ENCODE measurements at regions not wholly inside any gene's neighbourhood (a gene's known extent, or its start where the extent isn't known, plus 50 kb on each side); places are given as distances from the start of the nearest gene placed in this dataset.
A peak's percentile ranks its signal among the peaks of the same experiment; 100 is the strongest.

- H3K36me3 ChIP-seq = no peaks in the 10 kb centered on the region
- DNase-seq = no peak
- no peak overlapping the region for H3K4me3 ChIP-seq (ENCODE audit: low read depth, low read length)
- TF ChIP-seq, protein P1, sequence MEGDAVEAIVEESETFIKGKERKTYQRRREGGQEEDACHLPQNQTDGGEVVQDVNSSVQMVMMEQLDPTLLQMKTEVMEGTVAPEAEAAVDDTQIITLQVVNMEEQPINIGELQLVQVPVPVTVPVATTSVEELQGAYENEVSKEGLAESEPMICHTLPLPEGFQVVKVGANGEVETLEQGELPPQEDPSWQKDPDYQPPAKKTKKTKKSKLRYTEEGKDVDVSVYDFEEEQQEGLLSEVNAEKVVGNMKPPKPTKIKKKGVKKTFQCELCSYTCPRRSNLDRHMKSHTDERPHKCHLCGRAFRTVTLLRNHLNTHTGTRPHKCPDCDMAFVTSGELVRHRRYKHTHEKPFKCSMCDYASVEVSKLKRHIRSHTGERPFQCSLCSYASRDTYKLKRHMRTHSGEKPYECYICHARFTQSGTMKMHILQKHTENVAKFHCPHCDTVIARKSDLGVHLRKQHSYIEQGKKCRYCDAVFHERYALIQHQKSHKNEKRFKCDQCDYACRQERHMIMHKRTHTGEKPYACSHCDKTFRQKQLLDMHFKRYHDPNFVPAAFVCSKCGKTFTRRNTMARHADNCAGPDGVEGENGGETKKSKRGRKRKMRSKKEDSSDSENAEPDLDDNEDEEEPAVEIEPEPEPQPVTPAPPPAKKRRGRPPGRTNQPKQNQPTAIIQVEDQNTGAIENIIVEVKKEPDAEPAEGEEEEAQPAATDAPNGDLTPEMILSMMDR (IDR thresholded peaks at IDR 0.05; ENCODE audit: low read depth, low read length) = no peak
- no peaks in the 10 kb centered on the region for H3K27me3 ChIP-seq (ENCODE audit: insufficient read depth, low read depth, severe bottlenecking)
- no peaks in the 10 kb centered on the region for H3K9me3 ChIP-seq (ENCODE audit: severe bottlenecking)
- no peak overlapping the region for H3K27ac ChIP-seq
Observed at GRCh38 chr7:69518705-69519077, 79.6 kb upstream of the AUTS2 start.

- H3K9me3 ChIP-seq (ENCODE audit: severe bottlenecking) = no peaks in the 10 kb centered on the region
- no peaks in the 10 kb centered on the region for H3K36me3 ChIP-seq
- DNase-seq = no peak
- H3K27me3 ChIP-seq (ENCODE audit: insufficient read depth, low read depth, severe bottlenecking) = no peaks in the 10 kb centered on the region
- no peak overlapping the region for H3K4me3 ChIP-seq (ENCODE audit: low read depth, low read length)
- H3K27ac ChIP-seq = no peak overlapping the region
- TF ChIP-seq, protein P1 (IDR thresholded peaks at IDR 0.05; ENCODE audit: low read depth, low read length) = no peak
Observed at GRCh38 chr7:69526570-69526969, 71.7 kb upstream of the AUTS2 start.

DNA sequence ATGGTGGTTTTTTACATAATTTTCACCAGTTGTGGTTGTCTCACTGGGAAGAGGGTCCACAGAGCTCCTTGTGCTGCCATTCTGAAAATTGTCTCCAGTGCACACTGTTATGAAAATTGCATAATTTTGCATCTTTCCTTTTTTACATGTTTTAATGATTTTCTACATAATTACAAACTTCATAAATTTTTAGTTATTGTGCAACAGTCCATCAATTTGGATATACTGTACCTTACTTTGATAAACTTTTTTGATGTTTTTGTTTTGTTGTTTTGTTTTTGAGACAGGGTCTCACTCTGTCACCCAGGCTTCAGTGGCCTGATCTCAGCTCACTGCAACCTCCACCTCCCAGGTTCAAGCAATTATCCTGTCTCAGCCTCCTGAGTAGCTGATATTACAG is 70.6 kb upstream of the AUTS2 start:
- TF ChIP-seq, protein P1 (IDR thresholded peaks at IDR 0.05; ENCODE audit: low read depth, low read length) = no peak
- no peak overlapping the region for H3K4me3 ChIP-seq (ENCODE audit: low read depth, low read length)
- H3K27me3 ChIP-seq (ENCODE audit: insufficient read depth, low read depth, severe bottlenecking) = no peaks in the 10 kb centered on the region
- no peaks in the 10 kb centered on the region for H3K9me3 ChIP-seq (ENCODE audit: severe bottlenecking)
- H3K27ac ChIP-seq = no peak overlapping the region
- no peaks in the 10 kb centered on the region for H3K36me3 ChIP-seq
- DNase-seq = no peak

GRCh38 chr7:69531050-69531449 is 67.2 kb upstream of the AUTS2 start:
- no peak for DNase-seq
- TF ChIP-seq, protein P1 (IDR thresholded peaks at IDR 0.05; ENCODE audit: low read depth, low read length) = no peak
- no peak overlapping the region for H3K4me3 ChIP-seq (ENCODE audit: low read depth, low read length)
- no peaks in the 10 kb centered on the region for H3K36me3 ChIP-seq
- no peak overlapping the region for H3K27ac ChIP-seq
- no peaks in the 10 kb centered on the region for H3K9me3 ChIP-seq (ENCODE audit: severe bottlenecking)
- no peaks in the 10 kb centered on the region for H3K27me3 ChIP-seq (ENCODE audit: insufficient read depth, low read depth, severe bottlenecking)

- Histone ChIP-seq H3K36me3 (no peaks in the 10 kb centered on the region), H3K27me3 (ENCODE audit: insufficient read depth, low read depth, severe bottlenecking) (no peaks in the 10 kb centered on the region), H3K9me3 (ENCODE audit: severe bottlenecking) (no peaks in the 10 kb centered on the region), H3K27ac (peak overlapping the region; percentile 17; the same call in 1 of the 2 replicates), H3K4me3 (ENCODE audit: low read depth, low read length) (peak overlapping the region; percentile 8)
- TF ChIP-seq, protein P1 (IDR thresholded peaks at IDR 0.05; ENCODE audit: low read depth, low read length) = no peak
- peak; percentile 72 for DNase-seq
Observed at GRCh38 chr7:69534461-69535041, 63.7 kb upstream of the AUTS2 start.

GRCh38 chr7:69537691-69538090 is 60.6 kb upstream of the AUTS2 start:
- Histone ChIP-seq H3K4me3 (ENCODE audit: low read depth, low read length) (no peak overlapping the region), H3K27ac (peak overlapping the region; percentile 45; the same call in 1 of the 2 replicates), H3K9me3 (ENCODE audit: severe bottlenecking) (no peaks in the 10 kb centered on the region), H3K27me3 (ENCODE audit: insufficient read depth, low read depth, severe bottlenecking) (no peaks in the 10 kb centered on the region), H3K36me3 (no peaks in the 10 kb centered on the region)
- peak; percentile 16 for DNase-seq
- TF ChIP-seq, protein P1 (IDR thresholded peaks at IDR 0.05; ENCODE audit: low read depth, low read length) = no peak
